ENCODE measurements at regions not wholly inside any gene's neighbourhood (a gene's known extent, or its start where the extent isn't known, plus 50 kb on each side); places are given as distances from the start of the nearest gene placed in this dataset.

DNA sequence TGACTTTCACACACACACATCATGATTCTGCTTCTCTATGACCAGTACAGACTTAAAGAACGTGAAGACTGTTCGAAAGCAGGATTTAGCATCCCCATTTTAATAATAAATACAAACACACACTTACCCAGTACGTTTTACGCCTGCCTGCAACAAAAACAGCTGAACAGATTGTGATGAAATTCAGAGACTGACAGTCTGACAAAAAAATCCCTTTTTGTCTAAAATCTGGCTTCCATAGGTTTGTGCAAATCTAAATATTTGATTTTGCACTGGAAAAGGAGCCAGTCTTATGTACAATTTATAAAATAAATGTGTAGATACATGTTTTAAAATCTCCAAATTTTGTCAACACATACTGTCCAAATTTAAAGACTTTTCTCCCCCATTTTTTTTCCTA lies 630.7 kb downstream of the ZEB2 start:
- TF ChIP-seq POLR2A (IDR thresholded peaks at IDR 0.05), result no peak
- TF ChIP-seq, protein P1, sequence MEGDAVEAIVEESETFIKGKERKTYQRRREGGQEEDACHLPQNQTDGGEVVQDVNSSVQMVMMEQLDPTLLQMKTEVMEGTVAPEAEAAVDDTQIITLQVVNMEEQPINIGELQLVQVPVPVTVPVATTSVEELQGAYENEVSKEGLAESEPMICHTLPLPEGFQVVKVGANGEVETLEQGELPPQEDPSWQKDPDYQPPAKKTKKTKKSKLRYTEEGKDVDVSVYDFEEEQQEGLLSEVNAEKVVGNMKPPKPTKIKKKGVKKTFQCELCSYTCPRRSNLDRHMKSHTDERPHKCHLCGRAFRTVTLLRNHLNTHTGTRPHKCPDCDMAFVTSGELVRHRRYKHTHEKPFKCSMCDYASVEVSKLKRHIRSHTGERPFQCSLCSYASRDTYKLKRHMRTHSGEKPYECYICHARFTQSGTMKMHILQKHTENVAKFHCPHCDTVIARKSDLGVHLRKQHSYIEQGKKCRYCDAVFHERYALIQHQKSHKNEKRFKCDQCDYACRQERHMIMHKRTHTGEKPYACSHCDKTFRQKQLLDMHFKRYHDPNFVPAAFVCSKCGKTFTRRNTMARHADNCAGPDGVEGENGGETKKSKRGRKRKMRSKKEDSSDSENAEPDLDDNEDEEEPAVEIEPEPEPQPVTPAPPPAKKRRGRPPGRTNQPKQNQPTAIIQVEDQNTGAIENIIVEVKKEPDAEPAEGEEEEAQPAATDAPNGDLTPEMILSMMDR (IDR thresholded peaks at IDR 0.05), result no peak

All from Peyer's patch (tissue), 4 donors.